NCI-H2107 (cell line): ENCODE measurements at regions not wholly inside any gene's neighbourhood (a gene's known extent, or its start where the extent isn't known, plus 50 kb on each side); places are given as distances from the start of the nearest gene placed in this dataset.

Source experiments
- DNase-seq: peaks from one replicate; lab custom pipeline; 2025; lab: John Stamatoyannopoulos, UW

GRCh38 chr2:239546541-239546940, 145.7 kb upstream of the HDAC4 start:
- no peak for DNase-seq

- no peak for DNase-seq
These were observed 145.0 kb upstream of the HDAC4 start for GRCh38 chr2:239545741-239546392.

- no peak for DNase-seq
These were observed 144.2 kb upstream of the HDAC4 start for GRCh38 chr2:239544918-239545465.

- no peak for DNase-seq
These were observed 143.5 kb upstream of the HDAC4 start for GRCh38 chr2:239544143-239544917.

- DNase-seq = no peak
These were observed 142.9 kb upstream of the HDAC4 start for GRCh38 chr2:239543702-239544101.

- no peak for DNase-seq
These were observed 139.4 kb upstream of the HDAC4 start for GRCh38 chr2:239540174-239540573.

- DNase-seq = no peak
These were observed 138.9 kb upstream of the HDAC4 start for GRCh38 chr2:239539776-239540100.

- no peak for DNase-seq
These were observed 138.4 kb upstream of the HDAC4 start for GRCh38 chr2:239539083-239539775.

- no peak for DNase-seq
These were observed 137.7 kb upstream of the HDAC4 start for GRCh38 chr2:239538357-239539052.

GRCh38 chr2:239537633-239538356, 137.0 kb upstream of the HDAC4 start:
- no peak for DNase-seq

- no peak for DNase-seq
These were observed 135.4 kb upstream of the HDAC4 start for GRCh38 chr2:239536186-239536585.

- DNase-seq = no peak
These were observed 134.8 kb upstream of the HDAC4 start for GRCh38 chr2:239535413-239536144.

- DNase-seq = peak; percentile 66
These were observed 134.0 kb upstream of the HDAC4 start for GRCh38 chr2:239534581-239535412.

GRCh38 chr2:239533569-239534316, 132.9 kb upstream of the HDAC4 start:
- DNase-seq = no peak

GRCh38 chr2:239532859-239533258, 132.0 kb upstream of the HDAC4 start:
- DNase-seq = no peak

- no peak for DNase-seq
These were observed 131.4 kb upstream of the HDAC4 start for GRCh38 chr2:239532250-239532649.

GRCh38 chr2:239531456-239532241, 130.8 kb upstream of the HDAC4 start:
- DNase-seq = no peak

- DNase-seq = no peak
These were observed 130.0 kb upstream of the HDAC4 start for GRCh38 chr2:239530749-239531316.
